GM13977 (cell line): ENCODE measurements at regions not wholly inside any gene's neighbourhood (a gene's known extent, or its start where the extent isn't known, plus 50 kb on each side); places are given as distances from the start of the nearest gene placed in this dataset.

Experiments
- DNase-seq: peaks from one replicate; pipeline ENCODE4 v3.0.0; 2012; ENCODE audit warnings: low spot score
- in situ Hi-C: fragments of 300-500 bp; cut with MboI; formaldehyde crosslinking; loops from one replicate; pipeline ENCODE4 v1.12.0; 2022; ENCODE audit warnings: low sequenced_read_pairs, low pct_unique_long_range_greater_than_20kb, mixed read lengths, inconsistent platforms; ENCODE audit not compliant: unreplicated experiment
- TF ChIP-seq, protein P1 (sequence below): IDR thresholded peaks from 2 replicates; pipeline ENCODE4 v1.5.1; 2012; ENCODE audit warnings: mild to moderate bottlenecking, control low read depth; ENCODE audit not compliant: insufficient read depth; ENCODE audit errors: extremely low read depth, missing control alignments

- no peak for DNase-seq
- TF ChIP-seq, protein P1, sequence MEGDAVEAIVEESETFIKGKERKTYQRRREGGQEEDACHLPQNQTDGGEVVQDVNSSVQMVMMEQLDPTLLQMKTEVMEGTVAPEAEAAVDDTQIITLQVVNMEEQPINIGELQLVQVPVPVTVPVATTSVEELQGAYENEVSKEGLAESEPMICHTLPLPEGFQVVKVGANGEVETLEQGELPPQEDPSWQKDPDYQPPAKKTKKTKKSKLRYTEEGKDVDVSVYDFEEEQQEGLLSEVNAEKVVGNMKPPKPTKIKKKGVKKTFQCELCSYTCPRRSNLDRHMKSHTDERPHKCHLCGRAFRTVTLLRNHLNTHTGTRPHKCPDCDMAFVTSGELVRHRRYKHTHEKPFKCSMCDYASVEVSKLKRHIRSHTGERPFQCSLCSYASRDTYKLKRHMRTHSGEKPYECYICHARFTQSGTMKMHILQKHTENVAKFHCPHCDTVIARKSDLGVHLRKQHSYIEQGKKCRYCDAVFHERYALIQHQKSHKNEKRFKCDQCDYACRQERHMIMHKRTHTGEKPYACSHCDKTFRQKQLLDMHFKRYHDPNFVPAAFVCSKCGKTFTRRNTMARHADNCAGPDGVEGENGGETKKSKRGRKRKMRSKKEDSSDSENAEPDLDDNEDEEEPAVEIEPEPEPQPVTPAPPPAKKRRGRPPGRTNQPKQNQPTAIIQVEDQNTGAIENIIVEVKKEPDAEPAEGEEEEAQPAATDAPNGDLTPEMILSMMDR = no peak
- in situ Hi-C loops = no loop called here
These were observed 410.9 kb upstream of the SOX9 start for GRCh38 chr17:71709946-71710345.

- no peak for DNase-seq
- in situ Hi-C loops = no loop called here
- TF ChIP-seq, protein P1 = no peak
These were observed 410.0 kb upstream of the SOX9 start for GRCh38 chr17:71710816-71711215.

DNA sequence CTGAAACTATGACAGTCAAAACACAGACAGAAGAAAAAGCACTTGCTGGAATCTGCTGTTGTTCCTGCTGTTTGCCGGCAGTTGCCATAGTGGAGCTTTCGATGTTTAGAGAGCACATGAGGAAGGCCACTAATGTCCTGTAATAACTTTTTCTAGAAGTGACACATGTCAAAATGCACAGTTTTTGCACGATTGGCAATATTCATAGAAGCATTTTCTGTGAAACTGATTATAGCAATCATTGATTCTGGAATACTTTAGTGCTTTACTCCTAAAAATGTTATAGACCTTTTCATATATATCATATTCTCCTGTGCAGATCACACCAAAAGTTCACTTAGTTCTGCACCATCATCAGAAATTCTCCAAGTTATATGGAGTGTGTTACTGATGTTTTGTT is 407.0 kb upstream of the SOX9 start:
- in situ Hi-C loops = no loop called here
- TF ChIP-seq, protein P1 = no peak
- no peak for DNase-seq

GRCh38 chr17:71724339-71724738 is 396.5 kb upstream of the SOX9 start:
- TF ChIP-seq, protein P1 = no peak
- in situ Hi-C loops = no loop called here
- DNase-seq = no peak

GRCh38 chr17:71725811-71726210 is 395.0 kb upstream of the SOX9 start:
- no peak for DNase-seq
- in situ Hi-C loops = no loop called here
- TF ChIP-seq, protein P1 = no peak

DNA sequence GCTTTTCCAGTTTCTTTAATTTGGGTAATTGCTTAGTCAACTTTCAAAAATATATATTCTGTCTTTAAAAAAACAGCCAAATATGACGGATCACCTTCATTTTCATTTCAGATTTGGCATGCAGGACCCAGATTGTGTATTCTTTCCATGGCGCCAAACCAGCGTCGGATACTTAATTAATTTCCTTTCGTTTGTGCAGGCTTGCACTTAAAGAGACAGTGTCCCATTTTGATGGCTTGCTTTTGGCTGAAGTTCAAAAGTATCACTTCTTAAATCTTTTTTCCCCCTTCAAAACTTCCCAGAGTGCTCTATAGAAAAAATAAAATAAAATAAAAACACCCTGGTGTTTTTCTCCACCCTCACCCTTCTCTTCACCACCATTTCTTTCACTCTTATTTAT is 394.5 kb upstream of the SOX9 start:
- TF ChIP-seq, protein P1 = no peak
- DNase-seq = no peak
- in situ Hi-C loops = no loop called here

DNA sequence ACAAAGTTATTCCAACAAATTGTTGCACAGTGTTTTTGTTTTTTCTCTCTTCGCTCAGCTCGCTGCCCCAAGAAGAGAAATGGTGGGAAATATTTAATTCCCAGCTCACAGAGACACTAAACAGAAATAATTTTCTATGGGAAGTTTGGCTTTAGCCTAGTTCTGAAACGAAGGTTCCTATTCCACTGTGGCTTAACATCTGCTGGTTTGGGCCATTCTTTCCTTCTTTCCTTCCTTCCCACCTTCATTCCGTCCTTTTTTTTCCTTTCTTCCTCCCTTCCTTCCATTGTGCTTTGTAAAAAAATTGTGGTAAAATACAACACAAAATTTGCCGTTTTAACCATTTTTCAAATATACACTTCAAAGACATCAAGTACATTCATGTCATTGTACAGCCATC is 393.5 kb upstream of the SOX9 start:
- no peak for DNase-seq
- in situ Hi-C loops = no loop called here
- TF ChIP-seq, protein P1 = no peak
